COR-L47 (cell line): ENCODE measurements at regions not wholly inside any gene's neighbourhood (a gene's known extent, or its start where the extent isn't known, plus 50 kb on each side); places are given as distances from the start of the nearest gene placed in this dataset.

ENCODE experiments used
- DNase-seq: peaks from one replicate; lab custom pipeline; 2025; lab: John Stamatoyannopoulos, UW

GRCh38 chrX:26032111-26032912, 105.8 kb upstream of the MAGEB18 start:
- DNase-seq, result peak; percentile 21

- no peak for DNase-seq
These were observed 100.8 kb upstream of the MAGEB18 start for GRCh38 chrX:26037367-26037766.

- DNase-seq, result no peak
These were observed 88.0 kb upstream of the MAGEB18 start for GRCh38 chrX:26050099-26050498.

- no peak for DNase-seq
These were observed 67.3 kb upstream of the MAGEB18 start for GRCh38 chrX:26070882-26071281.

GRCh38 chrX:26071618-26072017, 66.5 kb upstream of the MAGEB18 start:
- no peak for DNase-seq

- DNase-seq, result no peak
These were observed 55.0 kb upstream of the MAGEB18 start for GRCh38 chrX:26083093-26083492.
